Osteoblast (primary cell): ENCODE measurements at regions not wholly inside any gene's neighbourhood (a gene's known extent, or its start where the extent isn't known, plus 50 kb on each side); places are given as distances from the start of the nearest gene placed in this dataset.

Source experiments
- DNase-seq: peaks from one replicate; pipeline ENCODE4 v3.0.0; 2011; ENCODE audit warnings: low spot score, mixed read lengths; ENCODE audit not compliant: insufficient read length; ENCODE audit errors: missing footprints
- H2AFZ ChIP-seq: 2 replicates; pipeline ENCODE4 v1.6.0; 2011; ENCODE audit warnings: mild to moderate bottlenecking, low read length
- H3K27ac ChIP-seq: 2 replicates; pipeline ENCODE4 v1.5.1; 2011; ENCODE audit warnings: mild to moderate bottlenecking, low read depth, low read length, moderate library complexity
- H3K27me3 ChIP-seq: 2 replicates; pipeline ENCODE4 v1.6.0; 2012; ENCODE audit warnings: mild to moderate bottlenecking, control low read depth, inconsistent platforms, low read length, moderate library complexity; ENCODE audit not compliant: insufficient read depth
- H3K36me3 ChIP-seq: 2 replicates; pipeline ENCODE4 v1.5.1; 2011; ENCODE audit warnings: mild to moderate bottlenecking, low read length, control low read depth, moderate library complexity; ENCODE audit not compliant: insufficient read depth
- H3K4me1 ChIP-seq: 2 replicates; pipeline ENCODE4 v1.5.1; 2011; ENCODE audit warnings: mild to moderate bottlenecking, low read length, control low read depth, moderate library complexity; ENCODE audit not compliant: insufficient read depth
- H3K4me2 ChIP-seq: 2 replicates; pipeline ENCODE4 v1.6.0; 2011; ENCODE audit warnings: mild to moderate bottlenecking, low read length; ENCODE audit not compliant: insufficient read depth
- H3K4me3 ChIP-seq: fragments of 200-600 bp; sonication (generic); 3 replicates; pipeline ENCODE4 v1.5.1; 2012; ENCODE audit warnings: mild to moderate bottlenecking, low read length, inconsistent platforms; ENCODE audit not compliant: insufficient read depth
- H3K79me2 ChIP-seq: 2 replicates; pipeline ENCODE4 v1.6.0; 2012; ENCODE audit warnings: mild to moderate bottlenecking, low read length, control low read depth, inconsistent platforms; ENCODE audit not compliant: insufficient read depth
- H3K9me3 ChIP-seq: 2 replicates; pipeline ENCODE4 v1.5.1; 2011; ENCODE audit warnings: low read depth, low read length, control low read depth
- H4K20me1 ChIP-seq: 2 replicates; pipeline ENCODE4 v1.6.0; 2012; ENCODE audit warnings: mild to moderate bottlenecking, low read length, control low read depth; ENCODE audit not compliant: insufficient read depth
- TF ChIP-seq, protein P1 (sequence below): IDR thresholded peaks from 2 replicates; pipeline ENCODE4 v1.5.1; 2011; ENCODE audit warnings: mild to moderate bottlenecking, low read depth, low read length, moderate library complexity; ENCODE audit errors: extremely low read depth

DNA sequence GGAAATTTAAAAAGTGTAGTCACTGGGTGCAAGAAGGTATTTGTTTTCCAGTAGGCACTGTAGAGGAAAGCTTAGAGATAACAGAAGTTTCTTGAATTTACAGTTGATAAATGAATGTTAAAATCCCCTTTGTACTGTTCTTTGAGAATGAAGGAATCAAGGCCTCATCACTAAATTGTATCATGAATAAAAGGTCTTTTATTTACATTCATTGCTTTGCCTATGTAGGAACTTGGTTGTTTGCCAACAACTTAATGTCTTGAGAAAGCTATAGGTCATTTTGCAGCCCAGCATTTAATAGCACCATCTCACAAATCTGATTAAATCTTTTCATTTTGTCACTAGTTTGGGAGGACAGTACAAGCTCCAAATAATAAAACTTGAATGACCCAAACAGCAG, 213.9 kb upstream of the ITGA4 start:
- Histone ChIP-seq H4K20me1 (no peaks in the 10 kb centered on the region), H3K27me3 (no peaks in the 10 kb centered on the region), H3K27ac (no peak overlapping the region), H3K4me2 (no peak overlapping the region), H3K36me3 (no peaks in the 10 kb centered on the region), H2AFZ (no peak overlapping the region), H3K79me2 (no peaks in the 10 kb centered on the region), H3K4me3 (no peak overlapping the region), H3K4me1 (no peaks in the 10 kb centered on the region), H3K9me3 (peaks cover 2% of the 10 kb centered on the region)
- TF ChIP-seq, protein P1, sequence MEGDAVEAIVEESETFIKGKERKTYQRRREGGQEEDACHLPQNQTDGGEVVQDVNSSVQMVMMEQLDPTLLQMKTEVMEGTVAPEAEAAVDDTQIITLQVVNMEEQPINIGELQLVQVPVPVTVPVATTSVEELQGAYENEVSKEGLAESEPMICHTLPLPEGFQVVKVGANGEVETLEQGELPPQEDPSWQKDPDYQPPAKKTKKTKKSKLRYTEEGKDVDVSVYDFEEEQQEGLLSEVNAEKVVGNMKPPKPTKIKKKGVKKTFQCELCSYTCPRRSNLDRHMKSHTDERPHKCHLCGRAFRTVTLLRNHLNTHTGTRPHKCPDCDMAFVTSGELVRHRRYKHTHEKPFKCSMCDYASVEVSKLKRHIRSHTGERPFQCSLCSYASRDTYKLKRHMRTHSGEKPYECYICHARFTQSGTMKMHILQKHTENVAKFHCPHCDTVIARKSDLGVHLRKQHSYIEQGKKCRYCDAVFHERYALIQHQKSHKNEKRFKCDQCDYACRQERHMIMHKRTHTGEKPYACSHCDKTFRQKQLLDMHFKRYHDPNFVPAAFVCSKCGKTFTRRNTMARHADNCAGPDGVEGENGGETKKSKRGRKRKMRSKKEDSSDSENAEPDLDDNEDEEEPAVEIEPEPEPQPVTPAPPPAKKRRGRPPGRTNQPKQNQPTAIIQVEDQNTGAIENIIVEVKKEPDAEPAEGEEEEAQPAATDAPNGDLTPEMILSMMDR, result no peak
- peak; percentile 13 for DNase-seq

DNA sequence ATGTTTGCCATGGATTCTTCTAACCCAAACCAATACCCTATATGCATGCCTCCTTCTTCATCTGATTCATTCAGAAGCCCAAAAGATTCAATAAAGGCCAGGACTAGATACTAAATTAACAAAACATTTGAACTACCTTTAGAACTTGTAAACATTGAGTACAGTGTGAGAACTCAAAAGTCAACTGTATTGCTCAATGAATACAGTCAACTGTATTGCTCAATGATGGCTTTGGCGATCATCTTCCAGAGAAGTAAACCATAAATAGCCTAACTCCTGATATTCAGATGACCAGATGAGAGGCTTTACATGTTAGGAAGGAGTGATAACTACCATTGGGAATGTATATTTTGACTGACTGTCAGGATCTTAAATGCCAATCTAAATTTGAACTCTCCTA, 206.5 kb upstream of the ITGA4 start:
- Histone ChIP-seq H4K20me1 (no peaks in the 10 kb centered on the region), H3K79me2 (no peaks in the 10 kb centered on the region), H3K27ac (no peak overlapping the region), H3K4me1 (no peaks in the 10 kb centered on the region), H2AFZ (no peak overlapping the region), H3K4me2 (no peak overlapping the region), H3K9me3 (peaks cover 2% of the 10 kb centered on the region), H3K4me3 (no peak overlapping the region), H3K36me3 (no peaks in the 10 kb centered on the region), H3K27me3 (no peaks in the 10 kb centered on the region)
- DNase-seq, result peak; percentile 22
- TF ChIP-seq, protein P1, result no peak

DNA sequence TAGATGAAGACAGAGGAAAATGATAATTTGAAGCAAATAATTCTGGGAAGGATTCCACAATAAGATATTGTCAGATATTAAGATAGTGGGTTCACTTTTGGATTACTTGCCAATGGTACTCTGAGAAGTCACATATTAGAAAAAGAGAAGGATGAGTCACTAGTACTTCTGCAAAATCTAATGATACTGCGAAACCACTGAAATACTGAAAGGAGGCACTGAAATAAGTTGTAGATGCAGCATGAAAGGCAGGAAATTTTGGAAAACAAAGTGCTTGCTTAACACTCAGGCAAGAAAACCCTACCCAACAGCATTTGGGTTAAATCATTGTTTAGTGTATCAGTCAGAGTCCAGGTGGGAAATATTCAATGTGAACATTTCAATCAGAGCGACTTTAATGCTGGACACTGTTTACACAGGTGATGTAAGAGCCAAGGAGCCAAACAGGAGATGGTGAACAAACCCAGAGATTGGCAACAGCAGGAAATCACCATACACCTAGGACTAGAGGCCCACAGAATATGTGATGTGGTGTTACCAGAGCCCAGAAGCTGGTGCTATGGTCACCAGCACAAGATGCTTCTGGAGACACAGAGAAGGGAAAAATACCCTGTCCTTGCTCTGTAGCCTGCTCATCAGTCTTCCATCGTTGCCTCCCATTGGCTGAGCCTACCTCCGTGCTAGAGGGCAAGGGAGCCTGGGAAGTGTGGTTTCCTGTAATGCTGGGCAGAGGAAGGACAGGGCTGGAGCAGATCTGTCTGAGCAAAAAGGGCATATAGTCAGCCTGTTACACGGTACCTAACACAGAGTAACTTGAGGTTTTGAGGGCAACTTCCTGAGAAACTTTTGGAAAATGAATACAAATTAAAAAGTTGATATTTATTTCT, 204.7 kb upstream of the ITGA4 start:
- Histone ChIP-seq H3K79me2 (no peaks in the 10 kb centered on the region), H3K4me1 (no peaks in the 10 kb centered on the region), H3K27ac (no peak overlapping the region), H4K20me1 (no peaks in the 10 kb centered on the region), H3K9me3 (peaks cover under 1% of the 10 kb centered on the region), H3K4me3 (no peak overlapping the region), H3K4me2 (no peak overlapping the region), H3K27me3 (no peaks in the 10 kb centered on the region), H3K36me3 (no peaks in the 10 kb centered on the region), H2AFZ (no peak overlapping the region)
- DNase-seq, result no peak
- TF ChIP-seq, protein P1, result no peak

DNA sequence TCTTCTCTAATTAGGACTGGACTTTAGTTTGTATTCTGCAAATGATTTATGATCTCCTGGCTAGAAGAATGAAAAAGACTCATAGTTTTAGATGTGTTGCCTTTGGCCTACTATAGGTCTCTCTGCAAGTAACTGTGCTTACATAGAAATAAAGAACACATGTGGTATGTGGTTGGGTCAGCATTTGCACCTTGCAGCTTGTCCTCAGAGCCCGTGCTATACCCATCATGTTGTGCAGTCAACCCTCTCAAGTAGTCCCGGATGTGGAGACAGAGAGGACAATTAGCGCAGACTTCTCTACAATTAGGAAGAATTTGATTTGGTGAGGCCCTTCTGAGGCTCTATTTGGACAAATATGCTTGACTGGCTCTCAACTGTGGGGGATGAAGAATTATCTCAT, 203.7 kb upstream of the ITGA4 start:
- H3K79me2 ChIP-seq, result no peaks in the 10 kb centered on the region
- no peaks in the 10 kb centered on the region for H3K36me3 ChIP-seq
- TF ChIP-seq, protein P1, result no peak
- no peaks in the 10 kb centered on the region for H3K9me3 ChIP-seq
- no peaks in the 10 kb centered on the region for H4K20me1 ChIP-seq
- H3K4me2 ChIP-seq, result no peak overlapping the region
- no peak for DNase-seq
- H3K27ac ChIP-seq, result no peak overlapping the region
- H3K4me3 ChIP-seq, result no peak overlapping the region
- H3K27me3 ChIP-seq, result no peaks in the 10 kb centered on the region
- no peak overlapping the region for H2AFZ ChIP-seq
- H3K4me1 ChIP-seq, result no peaks in the 10 kb centered on the region
